Fibroblast of peridontal ligament (primary cell): ENCODE measurements at regions not wholly inside any gene's neighbourhood (a gene's known extent, or its start where the extent isn't known, plus 50 kb on each side); places are given as distances from the start of the nearest gene placed in this dataset.
"Not testable (repeated sequence)": the region's sequence is repeated elsewhere in the genome, so short reads cannot be mapped to it uniquely, and the experiment has no call there.

Experiments
- DNase-seq: peaks from one replicate; pipeline ENCODE4 v3.0.0-alpha.2; 2010; ENCODE audit errors: extremely low read depth

- no peak for DNase-seq
Measured at GRCh38 chr4:85018983-85019382, 52.5 kb upstream of the WDFY3 start.

GRCh38 chr4:85019411-85019810, 52.9 kb upstream of the WDFY3 start:
- no peak for DNase-seq

- no peak for DNase-seq
Measured at GRCh38 chr4:85024671-85025070, 58.2 kb upstream of the WDFY3 start.

- peak; percentile 44 for DNase-seq
Measured at GRCh38 chr4:85028910-85029309, 62.4 kb upstream of the WDFY3 start.

- DNase-seq = peak; percentile 12
Measured at GRCh38 chr4:85029453-85029852, 63.0 kb upstream of the WDFY3 start.

GRCh38 chr4:85030156-85030555, 63.7 kb upstream of the WDFY3 start:
- no peak for DNase-seq

- DNase-seq = not testable (repeated sequence)
Measured at GRCh38 chr4:85033838-85034237, 67.3 kb upstream of the WDFY3 start.

GRCh38 chr4:85039526-85039925, 73.0 kb upstream of the WDFY3 start:
- DNase-seq = peak; percentile 90

- DNase-seq = not testable (repeated sequence)
Measured at GRCh38 chr4:85043812-85044496, 77.5 kb upstream of the WDFY3 start.

- no peak for DNase-seq
Measured at GRCh38 chr4:85050736-85051135, 84.2 kb upstream of the WDFY3 start.

- DNase-seq = no peak
Measured at GRCh38 chr4:85051526-85051925, 85.0 kb upstream of the WDFY3 start.

GRCh38 chr4:85054925-85055324, 88.4 kb upstream of the WDFY3 start:
- DNase-seq = not testable (repeated sequence)

- DNase-seq = peak; percentile 27
Measured at GRCh38 chr4:85058551-85058950, 92.1 kb upstream of the WDFY3 start.

GRCh38 chr4:85061974-85062373, 95.5 kb upstream of the WDFY3 start:
- DNase-seq = no peak

- DNase-seq = no peak
Measured at GRCh38 chr4:85062466-85062865, 96.0 kb upstream of the WDFY3 start.

- DNase-seq = no peak
Measured at GRCh38 chr4:85067342-85067741, 100.9 kb upstream of the WDFY3 start.

- DNase-seq = peak; percentile 1
Measured at GRCh38 chr4:85078016-85078415, 111.5 kb upstream of the WDFY3 start.

GRCh38 chr4:85081196-85081595, 114.7 kb upstream of the WDFY3 start:
- no peak for DNase-seq

GRCh38 chr4:85084371-85085094, 118.0 kb upstream of the WDFY3 start:
- DNase-seq = peak; percentile 89

- DNase-seq = no peak
Measured at GRCh38 chr4:85086721-85087120, 120.2 kb upstream of the WDFY3 start.

GRCh38 chr4:85092536-85092935, 126.0 kb upstream of the WDFY3 start:
- no peak for DNase-seq

- no peak for DNase-seq
Measured at GRCh38 chr4:85092943-85093342, 126.5 kb upstream of the WDFY3 start.

- no peak for DNase-seq
Measured at GRCh38 chr4:85094735-85095134, 128.2 kb upstream of the WDFY3 start.
